ENCODE measurements at regions not wholly inside any gene's neighbourhood (a gene's known extent, or its start where the extent isn't known, plus 50 kb on each side); places are given as distances from the start of the nearest gene placed in this dataset.

- Histone ChIP-seq H3K36me3 (replicated peaks in 1 of 2; ENCODE audit: control insufficient read depth in 1 of 2, insufficient read depth in 2 of 2, low read length in 2 of 2) (no peaks in the 10 kb centered on the region), H3K27ac (ENCODE audit: extremely low read length, insufficient read depth, low read length) (no peak overlapping the region), H2AFZ (ENCODE audit: low read length) (no peak overlapping the region), H4K20me1 (ENCODE audit: insufficient read depth, low read length) (no peaks in the 10 kb centered on the region), H3K4me1 (ENCODE audit: insufficient read depth, low read length) (no peaks in the 10 kb centered on the region), H3K9ac (ENCODE audit: insufficient read depth, low read depth, low read length) (no peak overlapping the region), H3K79me2 (ENCODE audit: insufficient read depth, low read length) (no peaks in the 10 kb centered on the region), H3K4me2 (ENCODE audit: low read depth, low read length) (no peak overlapping the region), H3K4me3 (replicated peaks in 1 of 3; ENCODE audit: insufficient read depth in 1 of 3, low read depth in 2 of 3, low read length in 3 of 3) (no peak overlapping the region), H3K9me3 (ENCODE audit: low read length) (no peaks in the 10 kb centered on the region), H3K27me3 (ENCODE audit: control insufficient read depth in 1 of 2, insufficient read depth in 2 of 2, low read length in 2 of 2) (peaks cover 2 to 9% of the 10 kb centered on the region in 2 experiments; a peak in 2 of 5 replicates)
- BruUV-seq (replicated peaks): no TSS peak
- intact Hi-C loops (cut with micrococcal nuclease; ENCODE audit: unreplicated experiment) (loop anchor here (5.0 kb wide), 1 partner anchor 1313 kb away; no protein-coding TSS in a partner anchor), in situ Hi-C loops (cut with HindIII; ENCODE audit: extremely low pct_ligation_motif_present, low pct_unique_long_range_greater_than_20kb) (no loop called here)
- CTCF ChIA-PET (ENCODE audit: low intra/inter-chr PET ratio, low total read pairs): no interaction called here
- FAIRE-seq (no peak), DNase-seq (ENCODE audit: low spot score) (no peak), ATAC-seq (no peak)
- no peak for TF ChIP-seq FOXO1 (CRISPR knock-in tag; IDR thresholded peaks at IDR 0.05)
- TF ChIP-seq, protein P1, sequence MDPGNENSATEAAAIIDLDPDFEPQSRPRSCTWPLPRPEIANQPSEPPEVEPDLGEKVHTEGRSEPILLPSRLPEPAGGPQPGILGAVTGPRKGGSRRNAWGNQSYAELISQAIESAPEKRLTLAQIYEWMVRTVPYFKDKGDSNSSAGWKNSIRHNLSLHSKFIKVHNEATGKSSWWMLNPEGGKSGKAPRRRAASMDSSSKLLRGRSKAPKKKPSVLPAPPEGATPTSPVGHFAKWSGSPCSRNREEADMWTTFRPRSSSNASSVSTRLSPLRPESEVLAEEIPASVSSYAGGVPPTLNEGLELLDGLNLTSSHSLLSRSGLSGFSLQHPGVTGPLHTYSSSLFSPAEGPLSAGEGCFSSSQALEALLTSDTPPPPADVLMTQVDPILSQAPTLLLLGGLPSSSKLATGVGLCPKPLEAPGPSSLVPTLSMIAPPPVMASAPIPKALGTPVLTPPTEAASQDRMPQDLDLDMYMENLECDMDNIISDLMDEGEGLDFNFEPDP (CRISPR knock-in tag; conservative IDR thresholded peaks at IDR 0.05): no peak
- TF ChIP-seq SNAPC2 (CRISPR knock-in tag; IDR thresholded peaks at IDR 0.05): no peak
- TF ChIP-seq ZNF879 (CRISPR knock-in tag; IDR thresholded peaks at IDR 0.05): no peak
- TF ChIP-seq ZNF280B (CRISPR knock-in tag; IDR thresholded peaks at IDR 0.05; ENCODE audit: borderline replicate concordance): no peak
- no peak for TF ChIP-seq ZNF17 (CRISPR knock-in tag; IDR thresholded peaks at IDR 0.05)
- no peak for TF ChIP-seq ZNF33A (CRISPR knock-in tag; IDR thresholded peaks at IDR 0.05; ENCODE audit: borderline replicate concordance)
- TF ChIP-seq ZMYM3 (CRISPR knock-in tag; IDR thresholded peaks at IDR 0.05): no peak
- no peak for TF ChIP-seq FOXA1 (IDR thresholded peaks at IDR 0.05)
- no peak for TF ChIP-seq FOXA1 (CRISPR knock-in tag; IDR thresholded peaks at IDR 0.05)
- TF ChIP-seq ERF (CRISPR knock-in tag; IDR thresholded peaks at IDR 0.05): no peak
- TF ChIP-seq MAFF (IDR thresholded peaks at IDR 0.05; ENCODE audit: low read depth, low read length): no peak
- no peak for TF ChIP-seq SUZ12 (IDR thresholded peaks at IDR 0.05; ENCODE audit: low read depth, low read length)
- TF ChIP-seq ATF1 (CRISPR knock-in tag; IDR thresholded peaks at IDR 0.05): no peak
- TF ChIP-seq, protein P2, sequence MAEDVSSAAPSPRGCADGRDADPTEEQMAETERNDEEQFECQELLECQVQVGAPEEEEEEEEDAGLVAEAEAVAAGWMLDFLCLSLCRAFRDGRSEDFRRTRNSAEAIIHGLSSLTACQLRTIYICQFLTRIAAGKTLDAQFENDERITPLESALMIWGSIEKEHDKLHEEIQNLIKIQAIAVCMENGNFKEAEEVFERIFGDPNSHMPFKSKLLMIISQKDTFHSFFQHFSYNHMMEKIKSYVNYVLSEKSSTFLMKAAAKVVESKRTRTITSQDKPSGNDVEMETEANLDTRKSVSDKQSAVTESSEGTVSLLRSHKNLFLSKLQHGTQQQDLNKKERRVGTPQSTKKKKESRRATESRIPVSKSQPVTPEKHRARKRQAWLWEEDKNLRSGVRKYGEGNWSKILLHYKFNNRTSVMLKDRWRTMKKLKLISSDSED (CRISPR knock-in tag; IDR thresholded peaks at IDR 0.05): no peak
- TF ChIP-seq, protein P3, sequence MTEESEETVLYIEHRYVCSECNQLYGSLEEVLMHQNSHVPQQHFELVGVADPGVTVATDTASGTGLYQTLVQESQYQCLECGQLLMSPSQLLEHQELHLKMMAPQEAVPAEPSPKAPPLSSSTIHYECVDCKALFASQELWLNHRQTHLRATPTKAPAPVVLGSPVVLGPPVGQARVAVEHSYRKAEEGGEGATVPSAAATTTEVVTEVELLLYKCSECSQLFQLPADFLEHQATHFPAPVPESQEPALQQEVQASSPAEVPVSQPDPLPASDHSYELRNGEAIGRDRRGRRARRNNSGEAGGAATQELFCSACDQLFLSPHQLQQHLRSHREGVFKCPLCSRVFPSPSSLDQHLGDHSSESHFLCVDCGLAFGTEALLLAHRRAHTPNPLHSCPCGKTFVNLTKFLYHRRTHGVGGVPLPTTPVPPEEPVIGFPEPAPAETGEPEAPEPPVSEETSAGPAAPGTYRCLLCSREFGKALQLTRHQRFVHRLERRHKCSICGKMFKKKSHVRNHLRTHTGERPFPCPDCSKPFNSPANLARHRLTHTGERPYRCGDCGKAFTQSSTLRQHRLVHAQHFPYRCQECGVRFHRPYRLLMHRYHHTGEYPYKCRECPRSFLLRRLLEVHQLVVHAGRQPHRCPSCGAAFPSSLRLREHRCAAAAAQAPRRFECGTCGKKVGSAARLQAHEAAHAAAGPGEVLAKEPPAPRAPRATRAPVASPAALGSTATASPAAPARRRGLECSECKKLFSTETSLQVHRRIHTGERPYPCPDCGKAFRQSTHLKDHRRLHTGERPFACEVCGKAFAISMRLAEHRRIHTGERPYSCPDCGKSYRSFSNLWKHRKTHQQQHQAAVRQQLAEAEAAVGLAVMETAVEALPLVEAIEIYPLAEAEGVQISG (CRISPR knock-in tag; IDR thresholded peaks at IDR 0.05): no peak
- TF ChIP-seq, protein P4, sequence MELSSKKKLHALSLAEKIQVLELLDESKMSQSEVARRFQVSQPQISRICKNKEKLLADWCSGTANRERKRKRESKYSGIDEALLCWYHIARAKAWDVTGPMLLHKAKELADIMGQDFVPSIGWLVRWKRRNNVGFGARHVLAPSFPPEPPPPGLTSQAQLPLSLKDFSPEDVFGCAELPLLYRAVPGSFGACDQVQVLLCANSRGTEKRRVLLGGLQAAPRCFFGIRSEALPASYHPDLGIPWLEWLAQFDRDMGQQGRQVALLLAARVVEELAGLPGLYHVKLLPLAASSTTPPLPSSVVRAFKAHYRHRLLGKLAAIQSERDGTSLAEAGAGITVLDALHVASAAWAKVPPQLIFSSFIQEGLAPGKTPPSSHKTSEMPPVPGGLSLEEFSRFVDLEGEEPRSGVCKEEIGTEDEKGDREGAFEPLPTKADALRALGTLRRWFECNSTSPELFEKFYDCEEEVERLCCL (CRISPR knock-in tag; IDR thresholded peaks at IDR 0.05; ENCODE audit: borderline replicate concordance): no peak
- TF ChIP-seq ZNF333 (CRISPR knock-in tag; IDR thresholded peaks at IDR 0.05; ENCODE audit: borderline replicate concordance): no peak
- 12% methylated on average over 3 of the region's 3 CpGs for WGBS (ENCODE audit: low lambda C conversion rate)
- POLR2A ChIA-PET: no interaction called here
Observed at GRCh38 chr9:77084094-77084493, 64.6 kb downstream of the FOXB2 start.
